H9 (cell line): ENCODE measurements at regions not wholly inside any gene's neighbourhood (a gene's known extent, or its start where the extent isn't known, plus 50 kb on each side); places are given as distances from the start of the nearest gene placed in this dataset.

Experiments
- DNase-seq: peaks from one replicate; pipeline ENCODE4 v3.0.0-alpha.2; 2017
- H2AFZ ChIP-seq: one replicate; pipeline ENCODE4 v1.6.1; 2013; ENCODE audit warnings: mild to moderate bottlenecking, low read length, control low read depth, moderate library complexity
- H2AK5ac ChIP-seq: 2 replicates; pipeline ENCODE4 v1.6.1; 2013; ENCODE audit warnings: low read length, control low read depth, mixed read lengths; ENCODE audit not compliant: insufficient read length
- H2BK120ac ChIP-seq: one replicate; pipeline ENCODE4 v1.6.1; 2013; ENCODE audit warnings: low read depth, mild to moderate bottlenecking, low read length, control low read depth, inconsistent platforms; ENCODE audit not compliant: poor library complexity, severe bottlenecking
- H2BK12ac ChIP-seq: 2 replicates; pipeline ENCODE4 v1.6.1; 2013; ENCODE audit warnings: low read length, control low read depth, mixed read lengths, low read depth; ENCODE audit not compliant: insufficient read length
- H2BK15ac ChIP-seq: 2 replicates; pipeline ENCODE4 v1.6.1; 2013; ENCODE audit warnings: low read depth, low read length, control low read depth
- H2BK20ac ChIP-seq: one replicate; pipeline ENCODE4 v1.6.1; 2013; ENCODE audit warnings: low read depth, mild to moderate bottlenecking, low read length, control low read depth, inconsistent platforms; ENCODE audit not compliant: poor library complexity, severe bottlenecking
- H2BK5ac ChIP-seq: 2 replicates; pipeline ENCODE4 v1.6.1; 2013; ENCODE audit warnings: low read length, control low read depth, mixed read lengths; ENCODE audit not compliant: insufficient read length
- H3K14ac ChIP-seq: 2 replicates; pipeline ENCODE4 v1.6.1; 2013; ENCODE audit warnings: low read length, control low read depth; ENCODE audit not compliant: insufficient read depth
- H3K18ac ChIP-seq: 2 replicates; pipeline ENCODE4 v1.6.1; 2013; ENCODE audit warnings: low read depth, mild to moderate bottlenecking, mixed read lengths, low read length, control low read depth; ENCODE audit not compliant: insufficient read length
- H3K23ac ChIP-seq: 2 replicates; pipeline ENCODE4 v1.6.1; 2013; ENCODE audit warnings: low read length, control low read depth, mixed read lengths, low read depth; ENCODE audit not compliant: insufficient read length
- H3K23me2 ChIP-seq: 2 replicates; pipeline ENCODE4 v1.6.1; 2013; ENCODE audit warnings: low read depth, mild to moderate bottlenecking, mixed read lengths, low read length, control low read depth; ENCODE audit not compliant: insufficient read length, poor library complexity, severe bottlenecking
- H3K27ac ChIP-seq: 2 replicates; pipeline ENCODE4 v1.5.1; 2013; ENCODE audit warnings: low read length, control low read depth, mixed read lengths, low read depth; ENCODE audit not compliant: insufficient read length
- H3K27me3 ChIP-seq: 2 replicates; pipeline ENCODE4 v1.6.1; 2013; ENCODE audit warnings: low read length, control low read depth, inconsistent platforms; ENCODE audit not compliant: insufficient read depth
- H3K4ac ChIP-seq: 2 replicates; pipeline ENCODE4 v1.6.1; 2013; ENCODE audit warnings: low read depth, mild to moderate bottlenecking, control low read depth, inconsistent platforms, low read length, moderate library complexity
- H3K4me1 ChIP-seq: 2 replicates; pipeline ENCODE4 v1.6.1; 2013; ENCODE audit warnings: low read length, control low read depth, inconsistent platforms; ENCODE audit not compliant: insufficient read depth
- H3K4me2 ChIP-seq: 2 replicates; pipeline ENCODE4 v1.6.1; 2013; ENCODE audit warnings: low read length, control low read depth, mixed read lengths; ENCODE audit not compliant: insufficient read length, insufficient read depth
- H3K56ac ChIP-seq: 2 replicates; pipeline ENCODE4 v1.6.1; 2013; ENCODE audit warnings: low read depth, mild to moderate bottlenecking, mixed read lengths, low read length, control low read depth; ENCODE audit not compliant: insufficient read length
- H3K79me1 ChIP-seq: 2 replicates; pipeline ENCODE4 v1.6.1; 2013; ENCODE audit warnings: low read depth, mild to moderate bottlenecking, moderate library complexity, low read length, control low read depth, inconsistent platforms; ENCODE audit not compliant: insufficient read depth, poor library complexity, severe bottlenecking
- H3K79me2 ChIP-seq: 2 replicates; pipeline ENCODE4 v1.6.1; 2013; ENCODE audit warnings: low read length, control low read depth, inconsistent platforms; ENCODE audit not compliant: insufficient read depth
- H3K9ac ChIP-seq: 2 replicates; pipeline ENCODE4 v1.6.1; 2013; ENCODE audit warnings: low read length, control low read depth, mixed read lengths; ENCODE audit not compliant: insufficient read length; ENCODE audit errors: extremely low read depth
- H3K9me3 ChIP-seq: one replicate; pipeline ENCODE4 v1.6.1; 2013; ENCODE audit warnings: low read depth, low read length, inconsistent platforms; ENCODE audit not compliant: control insufficient read depth
- H3T11ph ChIP-seq: one replicate; pipeline ENCODE4 v1.6.1; 2013; ENCODE audit warnings: mild to moderate bottlenecking, low read length, control low read depth, inconsistent platforms
- H4K20me1 ChIP-seq: one replicate; pipeline ENCODE4 v1.6.1; 2013; ENCODE audit not compliant: control insufficient read depth, insufficient read length, insufficient read depth
- H4K5ac ChIP-seq: 2 replicates; pipeline ENCODE4 v1.6.1; 2013; ENCODE audit warnings: low read depth, mild to moderate bottlenecking, mixed read lengths, low read length, control low read depth; ENCODE audit not compliant: insufficient read length
- H4K8ac ChIP-seq: replicated peaks from 2 replicates; pipeline ENCODE4 v1.6.1; 2013; ENCODE audit warnings: low read length, control low read depth, mixed read lengths, low read depth; ENCODE audit not compliant: insufficient read length
- H4K91ac ChIP-seq: 2 replicates; pipeline ENCODE4 v1.6.1; 2013; ENCODE audit warnings: low read depth, mild to moderate bottlenecking, moderate library complexity, mixed read lengths, low read length, control low read depth; ENCODE audit not compliant: insufficient read length
- H3K27ac Mint-ChIP-seq, 3 experiments: 2 replicates in 2 of 3; 3 replicates in 1 of 3; pipeline ENCODE4 v1.8.0; 2020 to 2021; ENCODE audit warnings: mixed read lengths in 3 of 3, mild to moderate bottlenecking in 1 of 3, moderate library complexity in 1 of 3
- H3K27me3 Mint-ChIP-seq: 2 replicates; pipeline ENCODE4 v1.8.0; 2021; ENCODE audit warnings: low read depth, mild to moderate bottlenecking, moderate library complexity, mixed read lengths
- H3K36me3 Mint-ChIP-seq, 3 experiments: 2 replicates in 2 of 3; 3 replicates in 1 of 3; pipeline ENCODE4 v1.8.0; 2020 to 2021; ENCODE audit warnings: low read depth in 3 of 3, mixed read lengths in 3 of 3; ENCODE audit not compliant: insufficient read depth in 1 of 3
- H3K4me1 Mint-ChIP-seq, 2 experiments: 2 replicates each; pipeline ENCODE4 v1.8.0; 2020; ENCODE audit warnings: mixed read lengths in 2 of 2
- H3K4me3 Mint-ChIP-seq, 2 experiments: 2 replicates in 1 of 2; 3 replicates in 1 of 2; pipeline ENCODE4 v1.8.0; 2020 to 2021; ENCODE audit warnings: mild to moderate bottlenecking in 2 of 2, mixed read lengths in 2 of 2, moderate library complexity in 1 of 2
- H3K9me3 Mint-ChIP-seq, 2 experiments: 2 replicates in 1 of 2; 3 replicates in 1 of 2; pipeline ENCODE4 v1.8.0; 2020; ENCODE audit warnings: mild to moderate bottlenecking in 2 of 2, mixed read lengths in 2 of 2, moderate library complexity in 1 of 2
- CTCF ChIP-seq: fragments of 200-600 bp; sonication (generic); conservative IDR thresholded peaks from 3 replicates; pipeline ENCODE4 v1.8.0; 2021; ENCODE audit warnings: antibody characterized with exemption, mild to moderate bottlenecking
- WGBS: extraction: QIAGEN DNeasy Blood & Tissue Kit; methylation state at CpG from one replicate; pipeline ENCODE4 v1.1.7; 2013; ENCODE audit warnings: missing lambda C conversion rate, low lambda C conversion rate, mixed read lengths; ENCODE audit not compliant: insufficient read length; ENCODE audit errors: extremely low coverage; 5-methylcytosine and 5-hydroxymethylcytosine counted together

- Histone ChIP-seq H3K9me3 (no peaks in the 10 kb centered on the region), H4K8ac (no peak overlapping the region), H2AFZ (no peak overlapping the region), H3K4me1 (peaks cover 5% of the 10 kb centered on the region), H4K5ac (no peak overlapping the region), H3K56ac (no peak overlapping the region), H3K79me2 (no peaks in the 10 kb centered on the region), H3K27ac (no peak overlapping the region), H2AK5ac (no peak overlapping the region), H3K23me2 (no peaks in the 10 kb centered on the region), H3K79me1 (no peaks in the 10 kb centered on the region), H3K9ac (no peak overlapping the region), H4K20me1 (no peaks in the 10 kb centered on the region), H2BK20ac (no peak overlapping the region), H3K18ac (no peak overlapping the region), H3K4me2 (no peak overlapping the region), H3K23ac (no peak overlapping the region), H2BK5ac (no peak overlapping the region), H2BK15ac (no peak overlapping the region), H2BK12ac (no peak overlapping the region), H3K14ac (no peak overlapping the region), H3T11ph (no peak overlapping the region), H2BK120ac (no peak overlapping the region), H4K91ac (no peak overlapping the region), H3K27me3 (no peaks in the 10 kb centered on the region), H3K4ac (no peak overlapping the region)
- no peaks in the 10 kb centered on the region for H3K9me3 Mint-ChIP-seq
- no peak for DNase-seq
- H3K4me3 Mint-ChIP-seq: no peak overlapping the region
- no peak overlapping the region for H3K27ac Mint-ChIP-seq
- peaks cover 13 to 16% of the 10 kb centered on the region in 2 experiments for H3K4me1 Mint-ChIP-seq
- no peaks in the 10 kb centered on the region for H3K36me3 Mint-ChIP-seq
- no CpG with 5 or more reads among the region's 1 CpG for WGBS
- no peak for TF ChIP-seq CTCF
- H3K27me3 Mint-ChIP-seq: no peaks in the 10 kb centered on the region
These were observed 344.2 kb upstream of the MCTP2 start for GRCh38 chr15:93887151-93887550.
